ENCODE measurements at regions not wholly inside any gene's neighbourhood (a gene's known extent, or its start where the extent isn't known, plus 50 kb on each side); places are given as distances from the start of the nearest gene placed in this dataset.

GRCh38 chr7:136324073-136324704 is 347.0 kb upstream of the MTPN start:
- TF ChIP-seq, protein P1, sequence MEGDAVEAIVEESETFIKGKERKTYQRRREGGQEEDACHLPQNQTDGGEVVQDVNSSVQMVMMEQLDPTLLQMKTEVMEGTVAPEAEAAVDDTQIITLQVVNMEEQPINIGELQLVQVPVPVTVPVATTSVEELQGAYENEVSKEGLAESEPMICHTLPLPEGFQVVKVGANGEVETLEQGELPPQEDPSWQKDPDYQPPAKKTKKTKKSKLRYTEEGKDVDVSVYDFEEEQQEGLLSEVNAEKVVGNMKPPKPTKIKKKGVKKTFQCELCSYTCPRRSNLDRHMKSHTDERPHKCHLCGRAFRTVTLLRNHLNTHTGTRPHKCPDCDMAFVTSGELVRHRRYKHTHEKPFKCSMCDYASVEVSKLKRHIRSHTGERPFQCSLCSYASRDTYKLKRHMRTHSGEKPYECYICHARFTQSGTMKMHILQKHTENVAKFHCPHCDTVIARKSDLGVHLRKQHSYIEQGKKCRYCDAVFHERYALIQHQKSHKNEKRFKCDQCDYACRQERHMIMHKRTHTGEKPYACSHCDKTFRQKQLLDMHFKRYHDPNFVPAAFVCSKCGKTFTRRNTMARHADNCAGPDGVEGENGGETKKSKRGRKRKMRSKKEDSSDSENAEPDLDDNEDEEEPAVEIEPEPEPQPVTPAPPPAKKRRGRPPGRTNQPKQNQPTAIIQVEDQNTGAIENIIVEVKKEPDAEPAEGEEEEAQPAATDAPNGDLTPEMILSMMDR (conservative IDR thresholded peaks at IDR 0.05; ENCODE audit: control insufficient read depth, insufficient read depth, low read depth, low read length), result no peak
- H3K4me3 ChIP-seq (ENCODE audit: control insufficient read depth, low read depth, low read length), result no peak overlapping the region
- DNase-seq (ENCODE audit: low read depth), result no peak

DNA sequence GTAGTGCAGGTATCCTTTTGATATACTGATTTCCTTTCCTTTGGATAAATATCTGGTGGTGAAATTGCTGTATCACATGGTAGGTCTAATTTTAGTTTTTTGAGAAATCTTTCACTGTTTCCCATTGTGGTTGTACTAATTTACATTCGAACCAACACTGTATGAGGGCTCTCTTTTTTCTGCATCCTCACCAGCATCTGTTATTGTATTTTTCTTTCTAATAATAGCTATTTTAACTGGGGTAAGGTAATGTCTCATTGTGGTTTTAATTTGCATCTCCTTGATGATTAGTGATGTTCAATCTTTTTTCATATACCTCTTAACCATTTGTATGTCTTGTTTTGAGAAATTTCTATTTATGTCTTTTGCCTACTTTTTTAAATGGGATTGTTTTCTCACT is 335.4 kb upstream of the MTPN start:
- TF ChIP-seq, protein P1 (conservative IDR thresholded peaks at IDR 0.05; ENCODE audit: control insufficient read depth, insufficient read depth, low read depth, low read length), result no peak
- DNase-seq (ENCODE audit: low read depth), result no peak
- no peak overlapping the region for H3K4me3 ChIP-seq (ENCODE audit: control insufficient read depth, low read depth, low read length)

DNA sequence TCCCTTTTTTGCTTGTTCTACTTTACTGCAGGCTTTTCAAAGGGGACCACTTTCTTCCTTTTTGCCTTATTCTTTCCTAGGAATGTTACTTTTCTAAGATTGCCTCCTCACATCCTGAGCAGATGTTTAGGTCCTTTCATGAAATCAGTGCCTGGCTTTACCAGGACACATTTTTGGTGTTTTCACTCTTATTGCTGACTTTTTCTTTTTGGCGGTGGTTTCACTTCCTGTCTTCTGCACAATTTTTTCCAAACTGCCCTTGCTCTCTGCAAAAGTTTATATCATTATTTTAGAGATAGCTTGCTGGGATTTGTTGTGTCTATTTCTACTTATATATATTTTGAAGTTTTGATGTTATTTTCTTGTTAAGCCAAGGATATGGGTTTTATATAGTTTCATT is 332.2 kb upstream of the MTPN start:
- DNase-seq (ENCODE audit: low read depth), result no peak
- no peak overlapping the region for H3K4me3 ChIP-seq (ENCODE audit: control insufficient read depth, low read depth, low read length)
- TF ChIP-seq, protein P1 (conservative IDR thresholded peaks at IDR 0.05; ENCODE audit: control insufficient read depth, insufficient read depth, low read depth, low read length), result no peak

GRCh38 chr7:136308230-136308629 is 331.1 kb upstream of the MTPN start:
- DNase-seq (ENCODE audit: low read depth), result no peak
- H3K4me3 ChIP-seq (ENCODE audit: control insufficient read depth, low read depth, low read length), result no peak overlapping the region
- TF ChIP-seq, protein P1 (conservative IDR thresholded peaks at IDR 0.05; ENCODE audit: control insufficient read depth, insufficient read depth, low read depth, low read length), result no peak

DNA sequence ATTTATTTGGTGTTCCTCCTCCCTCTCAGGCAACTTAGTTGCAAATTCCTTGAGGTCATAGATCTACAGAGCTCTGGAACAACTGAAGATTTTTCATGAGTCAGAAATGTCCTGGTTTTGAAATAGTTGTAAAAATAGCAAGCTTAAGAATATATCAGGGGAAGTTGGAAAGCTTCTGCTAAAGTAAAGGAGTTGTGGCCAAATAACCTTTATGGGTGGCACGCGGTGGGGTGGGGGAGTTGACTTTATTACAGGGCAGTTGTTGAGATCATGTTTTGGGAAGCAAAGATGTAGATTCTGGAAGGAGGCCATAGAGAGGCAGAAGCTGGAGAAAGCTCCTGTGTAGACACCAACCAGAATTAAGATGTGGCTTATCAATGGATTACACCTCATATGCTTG is 326.0 kb upstream of the MTPN start:
- TF ChIP-seq, protein P1 (conservative IDR thresholded peaks at IDR 0.05; ENCODE audit: control insufficient read depth, insufficient read depth, low read depth, low read length), result no peak
- H3K4me3 ChIP-seq (ENCODE audit: control insufficient read depth, low read depth, low read length), result no peak overlapping the region
- DNase-seq (ENCODE audit: low read depth), result no peak

DNA sequence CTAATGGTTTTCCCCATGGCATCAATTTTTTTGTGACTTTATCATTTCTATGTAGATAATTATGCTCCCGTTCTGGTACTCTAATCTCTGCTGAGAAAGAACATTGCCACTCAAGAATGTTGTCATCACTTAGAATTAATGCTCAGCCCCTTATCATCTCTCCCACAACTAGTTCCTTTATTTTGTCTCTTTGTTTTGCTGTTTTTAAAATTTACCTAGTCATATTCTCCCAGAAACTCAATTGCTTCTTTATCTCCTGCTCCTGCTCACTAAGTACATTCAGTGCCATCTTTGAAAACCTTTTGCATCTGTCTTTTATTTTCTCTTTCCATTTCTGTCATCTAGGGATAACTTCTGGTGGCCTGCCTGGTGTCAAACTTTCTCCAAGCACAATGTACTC is 324.9 kb upstream of the MTPN start:
- no peak overlapping the region for H3K4me3 ChIP-seq (ENCODE audit: control insufficient read depth, low read depth, low read length)
- TF ChIP-seq, protein P1 (conservative IDR thresholded peaks at IDR 0.05; ENCODE audit: control insufficient read depth, insufficient read depth, low read depth, low read length), result no peak
- DNase-seq (ENCODE audit: low read depth), result no peak

GRCh38 chr7:136294977-136295376 is 317.8 kb upstream of the MTPN start:
- DNase-seq (ENCODE audit: low read depth), result no peak
- TF ChIP-seq, protein P1 (conservative IDR thresholded peaks at IDR 0.05; ENCODE audit: control insufficient read depth, insufficient read depth, low read depth, low read length), result no peak
- H3K4me3 ChIP-seq (ENCODE audit: control insufficient read depth, low read depth, low read length), result no peak overlapping the region

All from fibroblast of mammary gland (primary cell).